ENCODE measurements at regions not wholly inside any gene's neighbourhood (a gene's known extent, or its start where the extent isn't known, plus 50 kb on each side); places are given as distances from the start of the nearest gene placed in this dataset.
"Not testable (repeated sequence)": the region's sequence is repeated elsewhere in the genome, so short reads cannot be mapped to it uniquely, and the experiment has no call there.

GRCh38 chr20:12113468-12114371 is 196.0 kb downstream of the BTBD3 start:
- peak; percentile 97 for DNase-seq (ENCODE audit: low read depth)

- DNase-seq (ENCODE audit: low read depth) = not testable (repeated sequence)
These were observed 211.4 kb downstream of the BTBD3 start for GRCh38 chr20:12129114-12129513.

- not testable (repeated sequence) for DNase-seq (ENCODE audit: low read depth)
These were observed 211.8 kb downstream of the BTBD3 start for GRCh38 chr20:12129532-12129931.

- DNase-seq (ENCODE audit: low read depth) = peak; percentile 57
These were observed 213.1 kb downstream of the BTBD3 start for GRCh38 chr20:12130781-12131180.

- no peak for DNase-seq (ENCODE audit: low read depth)
These were observed 215.9 kb downstream of the BTBD3 start for GRCh38 chr20:12133553-12133952.

- peak; percentile 85 for DNase-seq (ENCODE audit: low read depth)
These were observed 228.3 kb downstream of the BTBD3 start for GRCh38 chr20:12145951-12146350.

GRCh38 chr20:12152996-12153395 is 235.3 kb downstream of the BTBD3 start:
- DNase-seq (ENCODE audit: low read depth) = peak; percentile 94

- peak; percentile 100 for DNase-seq (ENCODE audit: low read depth)
These were observed 235.9 kb downstream of the BTBD3 start for GRCh38 chr20:12153628-12154027.

- no peak for DNase-seq (ENCODE audit: low read depth)
These were observed 238.6 kb downstream of the BTBD3 start for GRCh38 chr20:12156252-12156651.

GRCh38 chr20:12159261-12159660 is 241.6 kb downstream of the BTBD3 start:
- no peak for DNase-seq (ENCODE audit: low read depth)

- DNase-seq (ENCODE audit: low read depth) = peak; percentile 28
These were observed 244.0 kb downstream of the BTBD3 start for GRCh38 chr20:12161734-12162133.

- DNase-seq (ENCODE audit: low read depth) = peak; percentile 96
These were observed 248.5 kb downstream of the BTBD3 start for GRCh38 chr20:12166053-12166717.

GRCh38 chr20:12170406-12170805 is 252.7 kb downstream of the BTBD3 start:
- no peak for DNase-seq (ENCODE audit: low read depth)

- peak; percentile 87 for DNase-seq (ENCODE audit: low read depth)
These were observed 254.3 kb downstream of the BTBD3 start for GRCh38 chr20:12171923-12172524.

- no peak for DNase-seq (ENCODE audit: low read depth)
These were observed 255.8 kb downstream of the BTBD3 start for GRCh38 chr20:12173347-12174012.

- DNase-seq (ENCODE audit: low read depth) = no peak
These were observed 257.8 kb downstream of the BTBD3 start for GRCh38 chr20:12175538-12175937.

GRCh38 chr20:12177657-12178293 is 260.1 kb downstream of the BTBD3 start:
- DNase-seq (ENCODE audit: low read depth) = peak; percentile 72

- no peak for DNase-seq (ENCODE audit: low read depth)
These were observed 262.0 kb downstream of the BTBD3 start for GRCh38 chr20:12179692-12180091.

- DNase-seq (ENCODE audit: low read depth) = no peak
These were observed 262.5 kb downstream of the BTBD3 start for GRCh38 chr20:12180107-12180661.

- DNase-seq (ENCODE audit: low read depth) = no peak
These were observed 280.6 kb downstream of the BTBD3 start for GRCh38 chr20:12198281-12198680.

- DNase-seq (ENCODE audit: low read depth) = no peak
These were observed 282.0 kb downstream of the BTBD3 start for GRCh38 chr20:12199703-12200102.

Data from M059J (cell line).